ENCODE measurements at regions not wholly inside any gene's neighbourhood (a gene's known extent, or its start where the extent isn't known, plus 50 kb on each side); places are given as distances from the start of the nearest gene placed in this dataset.

- no peak overlapping the region for H3K27ac ChIP-seq (replicated peaks)
- H3K4me3 ChIP-seq (replicated peaks; ENCODE audit: insufficient read depth, low read length) = no peak overlapping the region
- H3K27me3 ChIP-seq (ENCODE audit: insufficient read depth, poor library complexity, severe bottlenecking) = no peaks in the 10 kb centered on the region
- no peak for DNase-seq (ENCODE audit: low read depth in 1 of 2, low spot score in 1 of 2)
- no peak for TF ChIP-seq REST (IDR thresholded peaks at IDR 0.05; ENCODE audit: insufficient replicate concordance, low read depth)
- TF ChIP-seq SPI1 (IDR thresholded peaks at IDR 0.05; ENCODE audit: borderline replicate concordance, low read depth) = no peak
- no peak for TF ChIP-seq GABPA (IDR thresholded peaks at IDR 0.05; ENCODE audit: low read depth)
- TF ChIP-seq CTCF (IDR thresholded peaks at IDR 0.05; ENCODE audit: insufficient read depth, low read length) = no peak
- TF ChIP-seq POLR2AphosphoS5 (IDR thresholded peaks at IDR 0.05; ENCODE audit: low read depth) = no peak
These were observed 589.2 kb downstream of the BRD1 start for GRCh38 chr22:49238181-49239141.

GRCh38 chr22:49237703-49238102 is 590.0 kb downstream of the BRD1 start:
- no peak overlapping the region for H3K27ac ChIP-seq (replicated peaks)
- TF ChIP-seq SPI1 (IDR thresholded peaks at IDR 0.05; ENCODE audit: borderline replicate concordance, low read depth) (no peak), CTCF (IDR thresholded peaks at IDR 0.05; ENCODE audit: insufficient read depth, low read length) (no peak), GABPA (IDR thresholded peaks at IDR 0.05; ENCODE audit: low read depth) (no peak), POLR2AphosphoS5 (IDR thresholded peaks at IDR 0.05; ENCODE audit: low read depth) (no peak), REST (IDR thresholded peaks at IDR 0.05; ENCODE audit: insufficient replicate concordance, low read depth) (no peak)
- no peak for DNase-seq (ENCODE audit: low read depth in 1 of 2, low spot score in 1 of 2)
- no peak overlapping the region for H3K4me3 ChIP-seq (replicated peaks; ENCODE audit: insufficient read depth, low read length)
- H3K27me3 ChIP-seq (ENCODE audit: insufficient read depth, poor library complexity, severe bottlenecking) = no peaks in the 10 kb centered on the region

- Histone ChIP-seq H3K4me3 (replicated peaks; ENCODE audit: insufficient read depth, low read length) (no peak overlapping the region), H3K27ac (replicated peaks) (no peak overlapping the region), H3K27me3 (ENCODE audit: insufficient read depth, poor library complexity, severe bottlenecking) (no peaks in the 10 kb centered on the region)
- no peak for DNase-seq (ENCODE audit: low read depth in 1 of 2, low spot score in 1 of 2)
- TF ChIP-seq CTCF (IDR thresholded peaks at IDR 0.05; ENCODE audit: insufficient read depth, low read length) (no peak), POLR2AphosphoS5 (IDR thresholded peaks at IDR 0.05; ENCODE audit: low read depth) (no peak), REST (IDR thresholded peaks at IDR 0.05; ENCODE audit: insufficient replicate concordance, low read depth) (no peak), GABPA (IDR thresholded peaks at IDR 0.05; ENCODE audit: low read depth) (no peak), SPI1 (IDR thresholded peaks at IDR 0.05; ENCODE audit: borderline replicate concordance, low read depth) (no peak)
These were observed 590.4 kb downstream of the BRD1 start for GRCh38 chr22:49237279-49237678.

Data from HL-60 (cell line).